Suprapubic skin (tissue), 4 donors: ENCODE measurements at regions not wholly inside any gene's neighbourhood (a gene's known extent, or its start where the extent isn't known, plus 50 kb on each side); places are given as distances from the start of the nearest gene placed in this dataset.

ENCODE experiments used
- CTCF ChIP-seq, 2 donors: fragments of 200-600 bp in 1 of 2; fragments of 450-650 bp in 1 of 2; sonication (generic) in 1 of 2; IDR thresholded peaks; one replicate each; pipeline ENCODE4 v1.5.1; 2016 to 2019; ENCODE audit warnings: antibody characterized with exemption in 2 of 2, mild to moderate bottlenecking in 1 of 2, moderate library complexity in 1 of 2
- EP300 ChIP-seq: sonication (generic); formaldehyde crosslinking; IDR thresholded peaks from one replicate; pipeline ENCODE4 v1.6.1; 2017; ENCODE audit warnings: antibody characterized with exemption
- POLR2A ChIP-seq, 2 donors: fragments of 450-650 bp; IDR thresholded peaks; one replicate each; pipeline ENCODE4 v1.6.1; 2017; ENCODE audit warnings: antibody characterized with exemption in 2 of 2, mild to moderate bottlenecking in 2 of 2, moderate library complexity in 2 of 2
- POLR2AphosphoS5 ChIP-seq, 3 donors: sonication (generic); formaldehyde crosslinking; IDR thresholded peaks; one replicate each; pipeline ENCODE4 v1.6.1; 2017; ENCODE audit warnings: antibody characterized with exemption in 3 of 3

- TF ChIP-seq CTCF (IDR thresholded peaks at IDR 0.05) (no peak), POLR2AphosphoS5 (IDR thresholded peaks at IDR 0.05) (no peak), EP300 (no peak), POLR2A (IDR thresholded peaks at IDR 0.05) (no peak)
These were observed 301.0 kb upstream of the SLC35B3 start for GRCh38 chr6:8736156-8736895.
